Effector memory CD4-positive, alpha-beta T cell (primary cell): ENCODE measurements at regions not wholly inside any gene's neighbourhood (a gene's known extent, or its start where the extent isn't known, plus 50 kb on each side); places are given as distances from the start of the nearest gene placed in this dataset.
A peak's percentile ranks its signal among the peaks of the same experiment; 100 is the strongest.
"Not testable (repeated sequence)": the region's sequence is repeated elsewhere in the genome, so short reads cannot be mapped to it uniquely, and the experiment has no call there.

Source experiments
- DNase-seq, 3 donors: peaks; one replicate each; pipeline ENCODE4 v3.0.0-alpha.2; 2020
- H3K27ac ChIP-seq: 2 replicates; pipeline ENCODE4 v1.7.0; 2013; ENCODE audit warnings: mild to moderate bottlenecking, low read length, moderate library complexity; ENCODE audit not compliant: insufficient read depth, poor library complexity, severe bottlenecking
- H3K27me3 ChIP-seq: replicated peaks from 2 replicates; pipeline ENCODE4 v1.7.0; 2013; ENCODE audit warnings: mild to moderate bottlenecking, low read length; ENCODE audit not compliant: insufficient read depth, control insufficient read depth, poor library complexity, severe bottlenecking
- H3K36me3 ChIP-seq: 2 replicates; pipeline ENCODE4 v1.7.0; 2013; ENCODE audit warnings: mild to moderate bottlenecking, low read length, moderate library complexity; ENCODE audit not compliant: control insufficient read depth, insufficient read depth
- H3K4me1 ChIP-seq: 2 replicates; pipeline ENCODE4 v1.7.0; 2013; ENCODE audit warnings: low read length, mild to moderate bottlenecking; ENCODE audit not compliant: control insufficient read depth, insufficient read depth, poor library complexity, severe bottlenecking
- H3K4me3 ChIP-seq: 2 replicates; pipeline ENCODE4 v1.7.0; 2013; ENCODE audit warnings: low read length, low read depth, mild to moderate bottlenecking; ENCODE audit not compliant: insufficient read depth, poor library complexity, severe bottlenecking
- H3K9me3 ChIP-seq: 2 replicates; pipeline ENCODE4 v1.7.0; 2013; ENCODE audit warnings: mild to moderate bottlenecking, low read length, moderate library complexity; ENCODE audit not compliant: control insufficient read depth

DNA sequence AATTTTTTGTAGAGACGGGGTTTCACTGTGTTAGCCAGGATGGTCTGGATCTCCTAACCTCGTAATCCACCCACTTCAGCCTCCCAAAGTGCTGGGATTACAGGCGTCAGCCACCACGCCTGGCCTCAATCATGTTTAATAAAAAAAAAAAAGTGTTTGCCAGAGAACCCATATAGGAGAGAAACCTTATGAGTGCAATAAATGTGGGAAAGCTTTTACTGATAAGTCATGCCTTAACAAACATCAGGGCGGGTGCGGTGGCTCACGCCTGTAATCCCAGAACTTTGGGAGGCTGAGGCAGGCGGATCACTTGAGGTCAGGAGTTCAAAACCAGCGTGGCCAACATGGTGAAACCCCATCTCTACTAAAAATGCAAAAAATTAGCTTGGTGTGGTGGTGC is 110.9 kb upstream of the PPP2R5A start:
- H3K27ac ChIP-seq, H3K4me1 ChIP-seq, H3K9me3 ChIP-seq, H3K27me3 ChIP-seq, H3K36me3 ChIP-seq, DNase-seq, H3K4me3 ChIP-seq: not testable (repeated sequence)

DNA sequence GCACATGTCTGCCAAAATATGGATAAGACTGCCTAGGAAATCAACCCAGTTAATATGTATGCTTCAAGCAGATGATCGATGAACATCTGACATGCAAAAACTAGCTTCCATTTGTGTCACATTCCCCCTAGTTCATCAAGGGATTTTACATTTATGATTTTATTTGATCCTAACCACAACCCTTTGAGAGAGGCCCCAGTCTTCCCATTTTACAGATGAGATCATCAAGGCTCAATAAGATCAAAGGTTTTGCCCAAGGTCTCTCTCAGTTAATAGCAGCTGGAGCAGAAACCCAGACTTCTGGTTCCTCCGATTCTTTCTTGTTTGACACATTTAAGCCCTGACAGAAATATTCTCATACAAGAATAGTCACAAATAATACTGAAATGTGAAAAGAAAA is 107.7 kb upstream of the PPP2R5A start:
- Histone ChIP-seq H3K36me3 (no peaks in the 10 kb centered on the region), H3K27me3 (no peaks in the 10 kb centered on the region), H3K4me1 (no peaks in the 10 kb centered on the region), H3K9me3 (no peaks in the 10 kb centered on the region), H3K27ac (no peak overlapping the region), H3K4me3 (no peak overlapping the region)
- DNase-seq = no peak

DNA sequence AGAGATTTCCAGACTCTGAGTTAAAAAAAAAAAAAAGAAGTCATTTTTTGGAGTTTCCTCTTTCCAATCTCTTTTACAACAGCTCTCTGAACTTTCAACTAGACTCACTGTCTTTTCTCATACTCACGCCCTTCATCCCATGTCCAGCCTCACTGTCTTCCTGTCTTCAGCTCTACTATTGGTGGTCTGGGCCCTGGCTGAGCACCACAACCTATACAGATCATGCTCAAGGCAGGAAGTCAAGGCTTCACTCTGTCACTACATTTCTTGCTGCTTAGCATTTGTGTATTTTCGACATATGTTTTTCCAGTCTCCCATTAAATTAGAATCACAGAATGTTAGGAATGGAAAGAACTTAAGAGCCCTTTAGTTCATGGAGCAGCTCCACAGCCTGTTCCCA is 106.4 kb upstream of the PPP2R5A start:
- Histone ChIP-seq H3K4me3 (no peak overlapping the region), H3K27me3 (no peaks in the 10 kb centered on the region), H3K27ac (no peak overlapping the region), H3K4me1 (no peaks in the 10 kb centered on the region), H3K9me3 (no peaks in the 10 kb centered on the region), H3K36me3 (no peaks in the 10 kb centered on the region)
- no peak for DNase-seq

DNA sequence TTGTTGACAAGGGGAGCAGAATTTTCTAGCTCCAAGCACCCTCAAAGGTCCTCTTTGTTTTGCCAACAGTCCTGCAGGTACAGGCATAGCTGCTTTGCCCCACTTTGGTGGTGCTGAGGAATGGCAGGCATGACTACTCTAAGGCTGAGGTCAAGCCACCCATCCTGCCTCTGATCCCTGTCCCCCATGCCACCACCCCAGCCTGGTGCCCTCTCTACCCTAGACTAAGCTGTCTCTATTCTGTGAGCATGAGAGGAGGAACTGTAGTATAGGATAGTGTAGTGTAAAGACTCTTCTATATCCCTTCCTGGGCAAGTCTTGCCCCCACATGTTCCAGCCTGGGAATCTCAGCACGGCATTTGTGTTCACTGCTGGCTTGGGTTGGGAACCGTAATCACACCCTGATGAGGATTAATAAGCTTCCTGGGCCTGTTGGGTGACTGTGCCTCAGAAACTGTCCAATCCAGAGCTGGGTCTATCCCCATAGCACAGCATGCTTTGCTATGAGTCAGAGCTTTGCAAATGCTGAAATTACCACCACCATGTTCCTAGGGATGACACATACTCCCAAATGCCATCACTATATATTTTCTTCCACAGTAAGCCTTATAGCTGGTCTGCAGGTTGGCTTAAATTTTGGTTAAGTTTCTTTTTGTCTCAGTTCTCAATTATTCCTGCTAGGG is 105.7 kb upstream of the PPP2R5A start:
- DNase-seq = no peak
- Histone ChIP-seq H3K9me3 (no peaks in the 10 kb centered on the region), H3K4me1 (no peaks in the 10 kb centered on the region), H3K4me3 (no peak overlapping the region), H3K27ac (no peak overlapping the region), H3K27me3 (no peaks in the 10 kb centered on the region), H3K36me3 (no peaks in the 10 kb centered on the region)

DNA sequence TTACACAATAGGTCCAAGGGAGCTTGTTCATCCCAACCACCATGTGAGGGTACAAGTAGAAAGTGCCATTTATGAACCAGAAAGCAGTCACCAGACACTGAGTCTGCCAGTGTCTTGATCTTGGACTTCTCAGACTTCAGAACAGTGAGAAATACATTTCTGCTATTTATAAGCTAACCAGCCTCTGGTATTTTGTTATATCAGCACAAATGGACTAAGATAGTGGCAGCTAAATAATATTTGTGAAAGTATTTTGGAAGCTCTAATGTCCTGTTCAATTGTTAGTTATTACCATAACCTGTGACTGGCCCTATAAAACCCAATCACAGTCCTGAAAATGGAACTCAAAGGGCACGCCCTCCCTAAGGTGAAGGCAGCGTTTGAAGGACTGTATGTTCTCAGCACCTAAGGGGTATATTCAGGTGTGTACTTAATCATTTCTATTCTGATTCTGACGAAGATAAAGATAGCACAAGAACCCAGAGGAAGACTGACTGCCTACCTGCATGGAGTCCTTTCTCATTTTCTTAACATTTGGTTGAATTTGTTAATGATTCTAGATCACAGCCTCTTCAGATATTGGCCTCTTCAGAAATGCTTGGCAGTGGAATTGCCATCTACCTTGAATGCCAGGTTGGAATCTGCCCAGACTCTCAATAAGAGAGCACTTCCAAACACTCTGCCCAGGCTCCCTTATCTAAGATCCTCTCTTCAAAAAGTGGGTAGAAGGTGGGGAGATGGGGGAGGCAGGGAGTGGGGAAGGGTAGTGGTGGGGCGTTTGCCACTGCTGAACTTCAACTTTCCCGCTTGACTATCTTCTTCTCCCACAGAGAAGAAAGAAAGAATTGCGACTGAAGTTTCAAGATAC is 104.0 kb upstream of the PPP2R5A start:
- no peaks in the 10 kb centered on the region for H3K4me1 ChIP-seq
- H3K9me3 ChIP-seq = no peaks in the 10 kb centered on the region
- no peak overlapping the region for H3K4me3 ChIP-seq
- H3K27me3 ChIP-seq = no peaks in the 10 kb centered on the region
- H3K36me3 ChIP-seq = no peaks in the 10 kb centered on the region
- H3K27ac ChIP-seq = no peak overlapping the region
- no peak for DNase-seq

DNA sequence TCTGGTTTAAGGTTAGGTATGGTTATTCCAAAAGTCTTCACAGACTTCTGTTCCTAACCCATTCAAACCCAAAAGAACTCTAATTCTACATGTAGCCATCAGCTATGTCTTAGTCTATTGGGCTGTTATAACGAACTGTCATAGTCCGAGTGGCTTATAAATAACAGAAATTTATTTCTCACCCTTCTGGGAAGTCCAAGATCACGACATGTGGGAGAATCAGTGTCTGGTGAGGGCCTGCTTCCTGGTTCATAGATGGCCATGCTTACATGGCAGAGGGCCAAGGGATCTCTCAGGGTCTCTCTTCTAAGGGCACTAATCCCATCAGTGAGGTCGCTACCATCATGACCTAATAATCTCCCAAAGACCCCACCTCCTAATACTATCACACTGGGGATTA is 103.0 kb upstream of the PPP2R5A start:
- no peaks in the 10 kb centered on the region for H3K36me3 ChIP-seq
- no peaks in the 10 kb centered on the region for H3K9me3 ChIP-seq
- no peaks in the 10 kb centered on the region for H3K27me3 ChIP-seq
- no peak overlapping the region for H3K27ac ChIP-seq
- no peak overlapping the region for H3K4me3 ChIP-seq
- DNase-seq = no peak
- H3K4me1 ChIP-seq = no peaks in the 10 kb centered on the region

DNA sequence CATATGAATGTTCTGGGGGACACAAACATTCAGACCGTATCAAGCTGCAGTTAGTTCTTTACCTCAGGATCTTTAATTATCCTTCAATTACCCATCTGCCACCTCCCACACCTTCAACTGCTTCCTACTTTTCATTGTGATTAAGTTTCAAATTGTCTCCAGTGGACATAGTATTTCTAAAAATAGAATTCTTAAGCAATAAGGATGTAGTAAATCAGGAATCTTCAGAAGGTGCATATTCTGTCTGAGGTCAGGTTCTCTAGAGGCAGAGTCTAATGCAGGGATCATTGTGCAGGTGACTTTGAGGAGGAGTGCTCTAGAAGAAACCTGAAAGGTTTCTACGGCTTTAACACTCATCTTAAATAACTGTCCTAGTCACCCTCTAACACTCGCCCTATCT is 102.6 kb upstream of the PPP2R5A start:
- DNase-seq = no peak
- no peaks in the 10 kb centered on the region for H3K9me3 ChIP-seq
- no peaks in the 10 kb centered on the region for H3K4me1 ChIP-seq
- no peaks in the 10 kb centered on the region for H3K27me3 ChIP-seq
- H3K27ac ChIP-seq = no peak overlapping the region
- no peak overlapping the region for H3K4me3 ChIP-seq
- no peaks in the 10 kb centered on the region for H3K36me3 ChIP-seq

DNA sequence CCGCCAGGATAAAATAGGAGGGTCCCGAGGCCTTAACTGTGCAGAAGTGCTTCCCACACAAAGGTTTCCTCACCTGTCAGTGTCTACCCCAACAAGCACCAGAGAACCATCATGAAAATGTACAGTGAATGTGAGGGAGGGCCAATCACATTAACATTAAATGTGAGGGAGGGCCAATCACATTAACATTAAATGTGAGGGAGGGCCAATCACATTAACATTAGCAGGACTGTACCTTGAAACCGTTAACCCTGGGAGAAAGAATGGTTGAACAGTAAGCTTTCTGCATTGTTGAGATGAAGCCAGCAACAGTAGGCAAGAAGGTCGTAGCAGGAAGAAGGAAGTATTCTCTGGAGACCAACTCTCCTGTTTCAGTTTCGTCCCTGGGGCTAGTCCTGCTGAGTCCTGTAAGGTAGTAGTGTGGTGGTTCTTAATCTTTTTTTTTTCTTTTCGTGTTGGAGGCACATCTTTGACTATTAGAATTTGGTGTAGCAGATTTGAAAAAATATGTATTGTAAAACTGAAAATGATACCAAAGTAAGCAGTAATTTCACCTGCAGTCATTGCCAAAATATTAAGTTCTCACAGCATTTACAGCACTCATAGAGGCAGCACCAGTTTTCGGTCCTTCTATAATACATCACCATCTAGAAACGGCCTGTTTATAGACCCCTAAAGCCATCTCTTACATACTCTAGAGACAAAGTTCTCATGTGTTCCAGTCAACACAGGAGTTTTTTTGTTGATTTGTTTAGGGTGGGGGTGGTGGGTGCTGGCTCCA is 98.6 kb upstream of the PPP2R5A start:
- no peak for DNase-seq
- no peaks in the 10 kb centered on the region for H3K36me3 ChIP-seq
- H3K9me3 ChIP-seq = no peaks in the 10 kb centered on the region
- H3K4me3 ChIP-seq = peak overlapping the region; percentile 12
- H3K27ac ChIP-seq = no peak overlapping the region
- H3K4me1 ChIP-seq = peaks cover 5% of the 10 kb centered on the region
- H3K27me3 ChIP-seq = no peaks in the 10 kb centered on the region

DNA sequence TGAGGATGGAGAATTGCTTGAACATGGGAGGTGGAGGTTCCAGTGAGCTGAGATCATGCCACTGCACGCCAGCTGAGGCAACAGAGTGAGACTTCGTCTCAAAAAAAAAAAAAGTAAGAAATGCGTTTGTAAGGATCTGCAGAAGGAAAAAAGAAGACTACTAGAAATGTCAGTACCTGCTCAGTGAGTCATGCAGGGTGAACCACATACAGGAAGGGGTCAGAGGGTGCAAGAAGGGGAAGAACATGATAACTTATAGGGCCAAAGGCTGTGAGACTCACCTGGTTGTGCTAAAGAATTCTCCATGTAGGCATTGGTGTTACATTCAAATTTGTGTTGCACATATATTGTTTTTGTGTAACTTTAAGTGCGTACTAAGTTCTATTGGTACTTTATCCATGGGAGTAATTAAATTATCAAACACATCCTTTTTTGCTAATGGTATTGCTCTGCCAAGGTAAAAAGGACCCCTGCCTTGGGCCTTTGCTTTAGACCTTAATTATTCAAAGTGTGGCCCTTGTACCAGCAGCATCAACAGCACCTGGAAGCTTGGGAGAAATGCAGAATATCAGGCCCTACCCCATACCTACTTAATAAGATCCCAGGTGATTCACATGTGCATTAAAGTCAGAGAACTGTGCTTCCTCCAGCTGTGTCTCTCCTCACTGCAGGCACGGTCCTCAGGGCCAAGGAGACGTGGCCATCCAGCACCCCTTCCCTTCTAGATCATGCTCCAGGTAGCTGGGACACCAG is 96.4 kb upstream of the PPP2R5A start:
- Histone ChIP-seq H3K9me3 (no peaks in the 10 kb centered on the region), H3K27ac (no peak overlapping the region)
- peak in 2 of 3 donors; percentile 5 to 8 for DNase-seq

More for the DNA sequence above, 96.4 kb upstream of the PPP2R5A start:
- Histone ChIP-seq H3K27me3 (no peaks in the 10 kb centered on the region), H3K4me3 (no peak overlapping the region), H3K4me1 (peaks cover 5% of the 10 kb centered on the region), H3K36me3 (no peaks in the 10 kb centered on the region)
